ENCODE measurements at regions not wholly inside any gene's neighbourhood (a gene's known extent, or its start where the extent isn't known, plus 50 kb on each side); places are given as distances from the start of the nearest gene placed in this dataset.

- TF ChIP-seq CTBP2 (IDR thresholded peaks at IDR 0.05; ENCODE audit: borderline replicate concordance, insufficient read depth, insufficient read length, low read length) (no peak), JUN (IDR thresholded peaks at IDR 0.05; ENCODE audit: low read depth, low read length) (no peak), SP1 (IDR thresholded peaks at IDR 0.05; ENCODE audit: low read depth, low read length) (no peak), KDM1A (IDR thresholded peaks at IDR 0.05; ENCODE audit: borderline replicate concordance, low read length) (no peak)
- TF ChIP-seq, protein P1, sequence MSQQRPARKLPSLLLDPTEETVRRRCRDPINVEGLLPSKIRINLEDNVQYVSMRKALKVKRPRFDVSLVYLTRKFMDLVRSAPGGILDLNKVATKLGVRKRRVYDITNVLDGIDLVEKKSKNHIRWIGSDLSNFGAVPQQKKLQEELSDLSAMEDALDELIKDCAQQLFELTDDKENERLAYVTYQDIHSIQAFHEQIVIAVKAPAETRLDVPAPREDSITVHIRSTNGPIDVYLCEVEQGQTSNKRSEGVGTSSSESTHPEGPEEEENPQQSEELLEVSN (IDR thresholded peaks at IDR 0.05) = no peak
Measured at GRCh38 chr5:2863675-2864433, 112.4 kb upstream of the IRX2 start (continued).
